Loucy (cell line): ENCODE measurements at regions not wholly inside any gene's neighbourhood (a gene's known extent, or its start where the extent isn't known, plus 50 kb on each side); places are given as distances from the start of the nearest gene placed in this dataset.
"Not testable (repeated sequence)": the region's sequence is repeated elsewhere in the genome, so short reads cannot be mapped to it uniquely, and the experiment has no call there.

ENCODE experiments used
- EZH2phosphoT487 ChIP-seq: fragments of 200-600 bp; IDR thresholded peaks from 2 replicates; pipeline ENCODE4 v1.6.1; 2018; ENCODE audit warnings: antibody characterized with exemption, mild to moderate bottlenecking, moderate library complexity, borderline replicate concordance
- TF ChIP-seq, protein P1 (sequence below): fragments of 200-600 bp; sonication (generic); conservative IDR thresholded peaks from 2 replicates; pipeline ENCODE4 v1.5.1; 2014; ENCODE audit warnings: mild to moderate bottlenecking, antibody characterized with exemption, low read length

DNA sequence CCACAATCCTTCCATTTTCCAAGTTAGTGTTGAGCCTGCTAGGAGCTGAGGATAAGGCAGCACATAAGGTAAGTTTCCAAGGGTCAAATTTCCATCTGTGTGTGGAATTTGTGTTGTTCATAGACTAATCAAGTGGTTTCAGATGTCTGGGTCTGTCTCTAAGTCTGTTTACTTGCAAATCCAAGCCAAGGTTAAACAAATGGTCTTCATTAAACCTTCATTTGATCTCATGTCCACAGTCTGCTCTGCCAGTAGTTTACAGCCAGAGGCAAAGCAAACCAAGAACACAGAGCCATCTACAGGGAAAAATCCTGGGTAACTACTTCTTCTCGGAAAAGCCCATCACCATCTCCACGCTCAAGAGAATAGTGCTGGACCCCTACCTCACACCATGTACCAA is 5450.2 kb upstream of the TPTE start:
- TF ChIP-seq, protein P1, sequence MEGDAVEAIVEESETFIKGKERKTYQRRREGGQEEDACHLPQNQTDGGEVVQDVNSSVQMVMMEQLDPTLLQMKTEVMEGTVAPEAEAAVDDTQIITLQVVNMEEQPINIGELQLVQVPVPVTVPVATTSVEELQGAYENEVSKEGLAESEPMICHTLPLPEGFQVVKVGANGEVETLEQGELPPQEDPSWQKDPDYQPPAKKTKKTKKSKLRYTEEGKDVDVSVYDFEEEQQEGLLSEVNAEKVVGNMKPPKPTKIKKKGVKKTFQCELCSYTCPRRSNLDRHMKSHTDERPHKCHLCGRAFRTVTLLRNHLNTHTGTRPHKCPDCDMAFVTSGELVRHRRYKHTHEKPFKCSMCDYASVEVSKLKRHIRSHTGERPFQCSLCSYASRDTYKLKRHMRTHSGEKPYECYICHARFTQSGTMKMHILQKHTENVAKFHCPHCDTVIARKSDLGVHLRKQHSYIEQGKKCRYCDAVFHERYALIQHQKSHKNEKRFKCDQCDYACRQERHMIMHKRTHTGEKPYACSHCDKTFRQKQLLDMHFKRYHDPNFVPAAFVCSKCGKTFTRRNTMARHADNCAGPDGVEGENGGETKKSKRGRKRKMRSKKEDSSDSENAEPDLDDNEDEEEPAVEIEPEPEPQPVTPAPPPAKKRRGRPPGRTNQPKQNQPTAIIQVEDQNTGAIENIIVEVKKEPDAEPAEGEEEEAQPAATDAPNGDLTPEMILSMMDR: not testable (repeated sequence)
- not testable (repeated sequence) for TF ChIP-seq EZH2phosphoT487
